Testis (tissue), 2 donors: ENCODE measurements at regions not wholly inside any gene's neighbourhood (a gene's known extent, or its start where the extent isn't known, plus 50 kb on each side); places are given as distances from the start of the nearest gene placed in this dataset.

Source experiments
- POLR2A ChIP-seq: fragments of 450-650 bp; IDR thresholded peaks from one replicate; pipeline ENCODE4 v1.6.1; 2017; ENCODE audit warnings: antibody characterized with exemption, mild to moderate bottlenecking, moderate library complexity
- TF ChIP-seq, protein P1 (sequence below), 3 experiments: fragments of 450-650 bp in 2 of 3; fragments of 200-600 bp in 1 of 3; sonication (generic) in 1 of 3; IDR thresholded peaks; one replicate each; pipeline ENCODE4 v1.5.1; 2016 to 2019; ENCODE audit warnings: antibody characterized with exemption in 3 of 3, mild to moderate bottlenecking in 2 of 3, moderate library complexity in 1 of 3

DNA sequence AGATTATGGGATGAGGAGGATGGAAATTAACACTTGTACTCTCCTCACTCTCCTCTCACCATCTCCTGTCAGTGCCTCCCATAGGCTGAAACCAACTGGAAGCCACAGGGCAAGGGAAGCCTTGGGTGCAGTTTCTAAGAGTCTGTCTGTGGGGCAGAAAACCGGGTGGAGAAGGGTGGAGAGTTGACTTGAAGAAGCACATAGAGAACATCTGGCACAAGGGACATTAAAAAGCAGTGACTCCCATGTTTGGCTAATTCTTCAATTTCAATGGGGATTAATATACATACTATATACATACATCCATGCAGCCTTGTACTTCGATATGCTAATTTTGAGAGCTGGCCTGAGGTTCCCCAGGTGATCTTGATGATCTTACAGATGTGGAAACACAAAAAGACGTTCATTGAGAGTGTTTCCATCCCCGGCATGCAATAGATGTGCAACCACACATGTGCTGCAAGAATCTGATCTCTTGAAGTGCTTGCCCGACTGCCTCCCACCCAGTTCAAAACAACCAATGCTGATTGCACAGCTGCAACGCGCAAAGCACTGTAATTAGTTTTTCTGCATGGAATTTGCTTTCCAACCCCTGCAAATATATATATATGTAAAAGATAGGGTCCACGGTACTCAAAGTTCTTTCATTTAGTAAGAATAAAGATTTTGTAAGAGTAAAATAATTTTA is 121.9 kb upstream of the TMC3 start:
- TF ChIP-seq, protein P1, sequence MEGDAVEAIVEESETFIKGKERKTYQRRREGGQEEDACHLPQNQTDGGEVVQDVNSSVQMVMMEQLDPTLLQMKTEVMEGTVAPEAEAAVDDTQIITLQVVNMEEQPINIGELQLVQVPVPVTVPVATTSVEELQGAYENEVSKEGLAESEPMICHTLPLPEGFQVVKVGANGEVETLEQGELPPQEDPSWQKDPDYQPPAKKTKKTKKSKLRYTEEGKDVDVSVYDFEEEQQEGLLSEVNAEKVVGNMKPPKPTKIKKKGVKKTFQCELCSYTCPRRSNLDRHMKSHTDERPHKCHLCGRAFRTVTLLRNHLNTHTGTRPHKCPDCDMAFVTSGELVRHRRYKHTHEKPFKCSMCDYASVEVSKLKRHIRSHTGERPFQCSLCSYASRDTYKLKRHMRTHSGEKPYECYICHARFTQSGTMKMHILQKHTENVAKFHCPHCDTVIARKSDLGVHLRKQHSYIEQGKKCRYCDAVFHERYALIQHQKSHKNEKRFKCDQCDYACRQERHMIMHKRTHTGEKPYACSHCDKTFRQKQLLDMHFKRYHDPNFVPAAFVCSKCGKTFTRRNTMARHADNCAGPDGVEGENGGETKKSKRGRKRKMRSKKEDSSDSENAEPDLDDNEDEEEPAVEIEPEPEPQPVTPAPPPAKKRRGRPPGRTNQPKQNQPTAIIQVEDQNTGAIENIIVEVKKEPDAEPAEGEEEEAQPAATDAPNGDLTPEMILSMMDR (IDR thresholded peaks at IDR 0.05): no peak
- TF ChIP-seq POLR2A: no peak
